ENCODE measurements at regions not wholly inside any gene's neighbourhood (a gene's known extent, or its start where the extent isn't known, plus 50 kb on each side); places are given as distances from the start of the nearest gene placed in this dataset.

DNA sequence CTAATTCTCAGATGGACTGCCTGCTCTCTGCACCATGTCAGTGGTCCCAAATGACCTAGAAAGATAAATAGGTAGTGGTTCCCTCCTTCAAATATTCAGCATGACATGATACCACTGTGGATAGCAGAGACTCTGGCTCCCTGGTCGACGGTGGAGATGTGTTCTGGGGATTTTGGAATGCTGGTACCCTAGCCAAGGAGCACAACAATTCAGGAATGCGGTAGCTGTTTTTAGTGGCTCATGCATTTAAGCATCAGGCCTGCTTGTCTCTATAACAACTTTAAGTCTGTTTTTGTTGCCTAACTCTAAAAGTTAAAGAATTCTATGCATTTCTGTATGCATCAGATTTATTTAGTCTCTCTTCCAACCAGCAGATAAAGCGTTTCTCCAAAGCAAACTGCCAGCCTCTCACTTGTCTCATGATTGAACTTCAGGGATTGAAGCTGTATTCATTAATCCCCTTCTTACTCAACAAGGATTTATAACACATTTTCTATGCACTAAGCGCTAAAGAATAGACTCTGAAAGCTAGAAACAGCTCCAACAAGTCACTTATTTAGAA, 164.9 kb upstream of the BMP4 start:
- intact Hi-C loops (cut with DNase I) = no loop called here
- no peaks in the 10 kb centered on the region for H3K36me3 ChIP-seq
- no peaks in the 10 kb centered on the region for H3K4me1 ChIP-seq
- no peaks in the 10 kb centered on the region for H3K9me3 ChIP-seq
- no peak overlapping the region for H3K27ac ChIP-seq
- DNase-seq = no peak
- TF ChIP-seq POLR2A (IDR thresholded peaks at IDR 0.05) (no peak), EP300 (IDR thresholded peaks at IDR 0.05) (no peak), POLR2AphosphoS5 (IDR thresholded peaks at IDR 0.05) (no peak)
- TF ChIP-seq, protein P1, sequence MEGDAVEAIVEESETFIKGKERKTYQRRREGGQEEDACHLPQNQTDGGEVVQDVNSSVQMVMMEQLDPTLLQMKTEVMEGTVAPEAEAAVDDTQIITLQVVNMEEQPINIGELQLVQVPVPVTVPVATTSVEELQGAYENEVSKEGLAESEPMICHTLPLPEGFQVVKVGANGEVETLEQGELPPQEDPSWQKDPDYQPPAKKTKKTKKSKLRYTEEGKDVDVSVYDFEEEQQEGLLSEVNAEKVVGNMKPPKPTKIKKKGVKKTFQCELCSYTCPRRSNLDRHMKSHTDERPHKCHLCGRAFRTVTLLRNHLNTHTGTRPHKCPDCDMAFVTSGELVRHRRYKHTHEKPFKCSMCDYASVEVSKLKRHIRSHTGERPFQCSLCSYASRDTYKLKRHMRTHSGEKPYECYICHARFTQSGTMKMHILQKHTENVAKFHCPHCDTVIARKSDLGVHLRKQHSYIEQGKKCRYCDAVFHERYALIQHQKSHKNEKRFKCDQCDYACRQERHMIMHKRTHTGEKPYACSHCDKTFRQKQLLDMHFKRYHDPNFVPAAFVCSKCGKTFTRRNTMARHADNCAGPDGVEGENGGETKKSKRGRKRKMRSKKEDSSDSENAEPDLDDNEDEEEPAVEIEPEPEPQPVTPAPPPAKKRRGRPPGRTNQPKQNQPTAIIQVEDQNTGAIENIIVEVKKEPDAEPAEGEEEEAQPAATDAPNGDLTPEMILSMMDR (IDR thresholded peaks at IDR 0.05) = no peak
- H3K27me3 ChIP-seq = no peaks in the 10 kb centered on the region
- H3K4me3 ChIP-seq = no peak overlapping the region
- 75 to 90% methylated on average over 5 of the region's 5 CpGs for WGBS, 2 donors

DNA sequence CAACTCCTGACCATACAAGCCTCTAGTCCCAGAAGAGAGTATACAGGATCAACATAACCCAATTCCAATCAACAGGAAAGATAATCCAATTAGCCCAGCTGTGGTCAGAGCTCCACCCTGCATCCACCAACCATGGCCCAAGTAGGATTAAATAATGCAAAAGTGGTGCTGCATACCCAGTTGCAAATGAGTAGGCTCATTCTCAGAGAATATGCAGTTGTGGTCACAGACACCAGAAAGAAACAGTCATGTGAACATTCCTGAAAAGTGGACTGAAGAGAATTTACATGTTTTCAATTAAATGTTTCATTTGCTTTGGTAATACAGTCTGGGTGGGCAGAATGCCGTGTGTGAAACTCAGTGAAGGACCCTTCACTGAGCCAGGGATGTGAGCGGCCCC, 167.2 kb upstream of the BMP4 start:
- WGBS, 2 donors = 91 to 96% methylated on average over 2 of the region's 2 CpGs
- Histone ChIP-seq H3K4me3 (no peak overlapping the region), H3K27me3 (no peaks in the 10 kb centered on the region), H3K9me3 (no peaks in the 10 kb centered on the region), H3K27ac (no peak overlapping the region), H3K36me3 (no peaks in the 10 kb centered on the region), H3K4me1 (no peaks in the 10 kb centered on the region)
- intact Hi-C loops (cut with DNase I) = no loop called here
- DNase-seq = no peak
- TF ChIP-seq, protein P1 (IDR thresholded peaks at IDR 0.05) = no peak
- no peak for TF ChIP-seq EP300 (IDR thresholded peaks at IDR 0.05)
- no peak for TF ChIP-seq POLR2A (IDR thresholded peaks at IDR 0.05)
- no peak for TF ChIP-seq POLR2AphosphoS5 (IDR thresholded peaks at IDR 0.05)

DNA sequence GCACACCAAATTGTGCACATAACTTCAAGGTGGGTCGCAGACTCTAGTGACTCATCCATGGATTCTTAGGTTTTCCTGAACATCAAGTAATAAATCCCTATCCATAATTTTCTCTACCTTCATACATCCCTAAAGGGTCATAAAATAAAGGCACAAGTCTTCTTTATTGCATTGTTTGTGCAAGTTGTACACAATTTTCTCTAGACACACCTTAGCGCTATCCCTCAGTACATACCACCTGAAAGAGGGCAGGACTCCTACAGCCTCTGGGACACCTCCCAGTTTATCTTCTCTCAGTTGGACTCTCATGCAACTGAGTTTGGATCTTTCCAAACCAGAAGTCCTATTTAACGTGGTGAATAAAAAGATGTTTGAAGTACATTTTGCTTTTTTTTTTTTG, 168.5 kb upstream of the BMP4 start:
- H3K9me3 ChIP-seq = no peaks in the 10 kb centered on the region
- intact Hi-C loops (cut with DNase I) = no loop called here
- H3K4me3 ChIP-seq = no peak overlapping the region
- H3K4me1 ChIP-seq = no peaks in the 10 kb centered on the region
- no peak for DNase-seq
- no peaks in the 10 kb centered on the region for H3K27me3 ChIP-seq
- 56 to 86% methylated on average over 3 of the region's 3 CpGs for WGBS, 2 donors
- H3K27ac ChIP-seq = no peak overlapping the region
- H3K36me3 ChIP-seq = no peaks in the 10 kb centered on the region
- no peak for TF ChIP-seq POLR2AphosphoS5 (IDR thresholded peaks at IDR 0.05)
- TF ChIP-seq, protein P1 (IDR thresholded peaks at IDR 0.05) = no peak

DNA sequence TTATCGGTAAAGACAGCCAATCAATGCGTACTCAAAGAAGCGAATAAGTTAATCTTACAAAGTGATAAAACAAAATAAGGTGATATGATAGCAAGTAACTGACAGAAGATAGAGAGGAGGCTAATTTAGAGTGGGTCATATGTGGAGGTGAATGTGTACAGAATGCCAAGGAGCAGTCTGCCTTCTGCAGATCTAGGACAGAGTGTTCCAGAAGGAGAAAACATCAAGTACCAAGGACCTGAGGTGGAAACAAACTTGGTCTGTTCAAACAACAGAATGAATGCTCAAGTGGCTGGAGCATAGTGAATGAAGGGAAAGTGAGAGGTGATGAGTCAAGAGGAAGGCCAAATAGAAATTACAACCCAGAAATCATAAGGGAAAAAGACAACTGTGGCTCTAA, 170.3 kb upstream of the BMP4 start:
- H3K27me3 ChIP-seq = no peaks in the 10 kb centered on the region
- 98% methylated on average over 3 of the region's 3 CpGs for WGBS, 2 donors
- H3K4me1 ChIP-seq = no peaks in the 10 kb centered on the region
- intact Hi-C loops (cut with DNase I) = no loop called here
- TF ChIP-seq POLR2AphosphoS5 (IDR thresholded peaks at IDR 0.05) (no peak), POLR2A (IDR thresholded peaks at IDR 0.05) (no peak)
- TF ChIP-seq, protein P1 (IDR thresholded peaks at IDR 0.05) = no peak
- no peaks in the 10 kb centered on the region for H3K36me3 ChIP-seq
- no peak overlapping the region for H3K4me3 ChIP-seq
- H3K9me3 ChIP-seq = no peaks in the 10 kb centered on the region
- H3K27ac ChIP-seq = no peak overlapping the region
- no peak for DNase-seq

DNA sequence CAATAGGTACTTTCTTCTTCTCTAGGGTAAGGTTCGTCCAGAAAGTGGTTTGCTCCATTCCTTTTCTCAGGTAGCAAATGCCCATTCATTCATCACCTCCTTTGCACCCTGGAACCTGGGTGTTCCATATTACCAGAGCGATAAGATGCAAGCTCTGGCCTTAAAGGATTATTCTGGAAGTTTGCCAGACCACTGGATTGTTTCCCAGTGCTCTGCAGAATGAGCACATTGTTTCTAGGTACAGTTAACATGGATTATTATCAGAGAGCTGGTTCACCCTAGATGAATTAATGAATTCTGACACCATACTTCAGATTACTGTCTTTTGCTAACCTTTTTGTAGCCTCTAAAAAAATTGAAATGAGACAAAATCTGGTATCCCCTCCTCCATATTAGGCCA, 170.9 kb upstream of the BMP4 start:
- Histone ChIP-seq H3K27ac (no peak overlapping the region), H3K9me3 (no peaks in the 10 kb centered on the region), H3K27me3 (no peaks in the 10 kb centered on the region), H3K4me3 (no peak overlapping the region), H3K4me1 (no peaks in the 10 kb centered on the region), H3K36me3 (no peaks in the 10 kb centered on the region)
- 11 to 52% methylated on average over 2 of the region's 2 CpGs for WGBS, 2 donors
- no peak for DNase-seq
- TF ChIP-seq POLR2AphosphoS5 (IDR thresholded peaks at IDR 0.05) (no peak), EP300 (IDR thresholded peaks at IDR 0.05) (no peak), POLR2A (IDR thresholded peaks at IDR 0.05) (no peak)
- TF ChIP-seq, protein P1 (IDR thresholded peaks at IDR 0.05) = no peak
- intact Hi-C loops (cut with DNase I) = no loop called here
